VCaP (cell line): ENCODE measurements at regions not wholly inside any gene's neighbourhood (a gene's known extent, or its start where the extent isn't known, plus 50 kb on each side); places are given as distances from the start of the nearest gene placed in this dataset.

ENCODE experiments used
- H3K27ac ChIP-seq: fragments of 450-650 bp; 2 replicates; pipeline ENCODE4 v1.5.1; 2017
- CTCF ChIP-seq: fragments of 450-650 bp; conservative IDR thresholded peaks from 2 replicates; pipeline ENCODE4 v1.5.1; 2017; ENCODE audit warnings: mild to moderate bottlenecking, moderate library complexity

GRCh38 chr6:66902457-66902856 lies 1195.4 kb upstream of the EYS start:
- no peak for TF ChIP-seq CTCF
- H3K27ac ChIP-seq = no peak overlapping the region

GRCh38 chr6:66900133-66901083 lies 1193.4 kb upstream of the EYS start:
- no peak for TF ChIP-seq CTCF
- H3K27ac ChIP-seq = no peak overlapping the region

GRCh38 chr6:66897576-66897975 lies 1190.5 kb upstream of the EYS start:
- TF ChIP-seq CTCF = no peak
- no peak overlapping the region for H3K27ac ChIP-seq

- TF ChIP-seq CTCF = no peak
- no peak overlapping the region for H3K27ac ChIP-seq
Measured at GRCh38 chr6:66896415-66896814, 1189.4 kb upstream of the EYS start.

- TF ChIP-seq CTCF = no peak
- no peak overlapping the region for H3K27ac ChIP-seq
Measured at GRCh38 chr6:66883453-66883852, 1176.4 kb upstream of the EYS start.

GRCh38 chr6:66866801-66867200 lies 1159.8 kb upstream of the EYS start:
- no peak for TF ChIP-seq CTCF
- H3K27ac ChIP-seq = no peak overlapping the region

- no peak for TF ChIP-seq CTCF
- H3K27ac ChIP-seq = no peak overlapping the region
Measured at GRCh38 chr6:66865771-66866170, 1158.7 kb upstream of the EYS start.
